Kidney capillary endothelial cell (primary cell): ENCODE measurements at regions not wholly inside any gene's neighbourhood (a gene's known extent, or its start where the extent isn't known, plus 50 kb on each side); places are given as distances from the start of the nearest gene placed in this dataset.

ENCODE experiments used
- DNase-seq: peaks from one replicate; pipeline ENCODE4 v3.0.0-alpha.2; 2018; ENCODE audit warnings: low spot score

DNA sequence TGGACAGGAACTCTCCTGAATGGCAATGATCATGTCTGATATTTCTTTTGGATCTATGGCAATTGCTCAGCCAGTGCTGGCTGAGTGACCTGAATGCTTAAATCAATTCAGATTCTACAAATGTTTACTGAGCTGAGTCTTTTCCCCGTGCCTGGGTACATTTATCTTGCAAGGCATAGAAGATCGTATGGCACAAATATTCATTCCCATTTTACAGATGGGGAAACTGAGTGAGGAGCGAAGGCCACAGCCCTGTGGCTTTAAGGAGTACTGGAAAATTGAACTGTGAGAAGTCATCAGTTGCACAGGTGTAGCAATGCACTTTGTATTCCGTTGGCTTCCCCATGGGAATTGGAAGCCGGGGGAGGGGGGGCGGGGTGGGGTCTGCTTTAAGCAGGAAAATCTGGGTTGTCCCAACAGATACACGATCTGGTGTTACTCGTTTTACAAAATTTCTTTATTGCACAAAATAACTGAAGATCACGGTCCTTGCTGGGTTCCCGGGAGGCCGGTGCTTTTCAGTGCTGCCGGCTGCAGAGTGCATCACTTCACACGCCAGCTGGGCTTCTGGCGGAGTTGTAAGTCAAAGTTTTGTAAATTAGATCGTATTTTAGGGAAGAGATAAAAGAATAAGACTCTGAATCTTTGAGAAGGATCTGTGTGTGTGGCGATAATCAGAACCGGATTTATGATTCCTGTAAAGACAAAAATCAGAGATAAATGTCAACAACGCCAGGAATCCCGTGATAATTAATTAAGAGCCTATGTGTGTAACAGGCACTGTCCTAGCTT is 75.0 kb upstream of the MAP1LC3B2 start:
- no peak for DNase-seq

DNA sequence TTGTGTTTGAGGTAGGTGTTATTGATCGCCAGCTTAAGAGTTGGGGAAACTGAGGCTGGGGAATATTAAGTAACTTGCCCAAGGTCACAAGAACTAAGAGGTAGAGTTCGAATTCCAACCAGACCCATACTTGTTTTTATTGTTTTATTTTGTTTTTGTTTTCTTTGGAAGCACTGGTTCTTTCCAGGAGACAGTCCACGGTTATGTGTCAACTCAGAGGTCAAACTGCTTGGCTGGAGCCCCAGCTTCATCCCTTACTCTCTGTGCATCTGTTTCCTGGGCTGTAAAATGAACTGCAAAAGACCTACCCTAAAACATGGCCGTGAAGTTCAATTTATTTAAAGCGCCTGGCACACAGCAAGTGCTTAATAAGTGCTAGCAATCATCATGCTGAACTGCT is 74.4 kb upstream of the MAP1LC3B2 start:
- no peak for DNase-seq

DNA sequence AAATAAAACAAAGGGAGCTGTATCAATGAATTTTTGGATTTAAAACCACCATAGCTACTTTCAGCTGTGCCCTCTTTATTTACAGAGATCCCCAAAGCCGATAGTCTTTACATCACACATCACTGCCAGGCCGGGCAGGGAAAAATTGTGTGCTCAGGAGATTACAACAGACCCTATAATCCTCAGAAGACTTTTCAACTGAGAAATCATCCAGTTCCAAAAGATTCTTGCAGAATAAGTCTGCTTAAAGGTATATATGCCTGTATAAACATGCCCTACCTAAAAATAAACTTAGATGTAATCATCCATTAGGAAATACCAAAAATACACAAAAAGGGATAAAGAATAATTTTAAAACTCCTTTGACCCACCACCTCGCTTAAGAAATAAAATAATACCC is 70.1 kb upstream of the MAP1LC3B2 start:
- no peak for DNase-seq

DNA sequence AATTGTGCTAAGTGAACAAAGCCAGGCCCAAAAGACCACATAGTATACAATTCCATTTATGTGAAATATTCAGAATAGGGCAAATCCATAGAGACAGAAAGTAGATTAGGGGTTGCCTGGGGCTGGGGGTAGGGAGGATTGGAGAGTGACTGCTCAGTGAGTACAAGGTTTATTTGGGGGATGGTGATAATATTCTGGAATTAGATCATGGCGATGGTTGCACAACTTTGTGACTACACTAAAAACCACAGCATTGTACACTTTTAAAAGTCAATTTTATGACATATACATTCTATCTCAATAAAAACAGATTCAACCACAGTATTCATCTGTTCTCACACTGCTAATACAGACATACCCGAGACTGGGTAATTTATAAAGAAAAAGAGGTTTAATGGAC is 68.7 kb upstream of the MAP1LC3B2 start:
- no peak for DNase-seq

DNA sequence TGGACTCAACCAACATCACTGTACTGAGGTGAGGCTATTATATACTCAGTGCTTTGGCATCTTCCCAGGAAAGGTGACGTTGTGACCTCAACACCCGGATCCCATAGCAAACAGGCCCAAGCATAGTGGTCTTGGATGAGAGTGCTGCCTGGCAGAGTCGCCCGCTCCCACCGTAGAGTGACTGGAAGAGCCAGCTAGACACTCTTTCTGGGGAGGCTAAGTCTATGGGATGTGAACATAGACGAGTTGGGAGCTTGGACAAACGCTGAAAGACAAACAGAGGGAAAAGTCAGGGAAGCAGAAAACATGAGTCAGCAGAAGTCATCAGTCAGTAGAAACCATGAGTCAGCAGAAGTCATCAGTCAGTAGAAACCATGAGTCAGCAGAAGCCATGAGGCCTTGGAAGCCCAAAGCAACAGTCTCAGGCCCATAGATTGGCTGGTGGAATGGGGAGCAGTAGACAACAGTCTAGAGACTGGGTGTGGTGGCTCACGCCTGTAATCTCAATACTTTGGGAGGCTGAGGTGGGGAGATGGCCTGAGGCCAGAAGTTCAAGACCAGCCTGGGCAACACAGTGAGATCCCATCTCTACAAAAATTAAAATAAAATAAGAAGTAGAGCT is 66.4 kb upstream of the MAP1LC3B2 start:
- DNase-seq: no peak

DNA sequence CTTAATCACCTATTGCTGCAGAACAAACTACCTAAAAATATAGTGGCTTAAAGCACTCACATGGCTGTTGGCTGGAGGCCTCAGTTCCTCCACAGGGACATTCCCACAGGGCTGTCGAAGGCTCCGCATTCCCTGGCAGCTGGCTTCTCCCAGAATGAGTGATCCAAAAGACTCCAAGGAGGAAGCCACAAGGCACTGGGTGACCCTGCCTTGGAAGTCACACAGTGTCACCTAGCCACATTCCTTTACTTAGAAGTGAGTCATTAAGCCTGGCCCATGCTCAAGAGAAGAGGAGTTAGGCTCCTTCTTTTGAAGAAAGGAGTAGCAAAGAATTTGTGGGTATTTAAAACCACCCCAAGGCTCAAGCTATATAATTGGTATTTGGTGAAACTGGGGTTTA is 63.9 kb upstream of the MAP1LC3B2 start:
- no peak for DNase-seq

DNA sequence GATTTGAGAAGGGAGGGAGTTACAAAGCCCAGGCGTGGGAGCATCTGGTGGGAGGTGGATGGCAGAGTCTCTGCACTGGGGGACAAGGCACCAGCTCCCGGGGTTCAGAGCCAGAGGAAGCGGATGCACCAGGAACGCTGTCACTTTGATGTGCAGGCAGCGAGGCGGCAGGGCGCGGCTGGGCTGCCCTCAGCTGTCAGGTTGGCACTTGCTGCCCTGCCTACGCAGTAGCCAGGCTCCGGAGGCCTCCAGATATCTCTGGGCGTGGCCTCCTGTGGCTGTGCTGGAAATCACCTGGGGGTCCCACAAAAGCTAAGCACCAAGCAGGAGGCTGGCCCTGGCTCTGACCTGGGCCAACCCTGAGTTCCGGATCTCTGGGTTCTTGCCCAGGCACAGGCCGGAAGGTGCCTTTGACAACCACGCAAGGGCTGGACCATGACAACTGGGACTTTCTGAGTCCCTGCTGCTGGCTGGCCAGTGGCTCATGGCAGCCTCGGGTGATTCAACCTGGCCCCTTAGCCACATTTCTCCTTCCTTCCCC is 62.1 kb upstream of the MAP1LC3B2 start:
- DNase-seq: no peak

DNA sequence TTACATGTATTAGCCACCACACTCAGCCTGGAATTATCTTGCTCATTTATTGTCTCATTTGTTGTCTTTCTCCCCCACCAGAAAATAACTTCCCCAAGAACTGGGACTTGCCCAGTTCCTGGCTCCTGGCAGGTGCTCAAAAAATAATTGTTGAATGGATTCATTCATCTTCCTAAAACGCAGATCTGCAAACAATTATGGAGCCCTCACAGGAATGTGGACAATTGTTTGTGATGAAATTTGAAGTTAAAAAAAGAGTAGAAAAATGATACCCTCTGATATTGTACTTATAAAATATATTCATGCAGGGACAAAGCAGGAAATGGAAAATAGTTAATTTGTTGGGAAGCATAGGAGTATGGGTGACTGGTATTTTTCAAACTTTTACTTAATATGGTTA is 60.7 kb upstream of the MAP1LC3B2 start:
- DNase-seq: no peak

DNA sequence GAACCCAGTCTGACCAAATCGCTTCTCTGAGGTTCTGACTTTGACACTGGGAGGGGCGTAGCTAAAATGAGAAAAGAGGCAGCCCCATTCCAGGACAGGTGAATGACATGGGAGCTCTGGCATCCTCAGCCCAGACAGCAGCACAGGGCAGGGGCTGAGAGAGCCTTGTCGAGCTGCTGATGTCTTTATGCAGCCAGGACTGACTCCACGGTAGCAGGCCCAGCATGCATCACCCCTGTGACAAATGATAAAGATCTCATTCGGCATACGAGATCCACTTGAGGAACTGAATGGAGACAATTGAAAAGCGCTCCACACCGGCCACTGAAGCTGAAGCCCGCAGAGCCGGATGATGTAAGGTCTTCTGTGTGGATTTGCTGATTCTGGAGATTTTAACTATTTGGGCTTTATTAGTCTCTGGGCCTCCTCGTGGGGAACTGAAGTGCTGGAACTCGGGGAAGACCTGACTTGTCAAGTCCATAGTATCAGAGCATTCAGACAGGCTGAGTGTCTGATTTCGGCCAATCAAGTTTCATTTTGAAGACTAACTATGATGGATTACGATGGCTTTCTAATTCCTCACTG is 56.9 kb upstream of the MAP1LC3B2 start:
- DNase-seq: no peak

DNA sequence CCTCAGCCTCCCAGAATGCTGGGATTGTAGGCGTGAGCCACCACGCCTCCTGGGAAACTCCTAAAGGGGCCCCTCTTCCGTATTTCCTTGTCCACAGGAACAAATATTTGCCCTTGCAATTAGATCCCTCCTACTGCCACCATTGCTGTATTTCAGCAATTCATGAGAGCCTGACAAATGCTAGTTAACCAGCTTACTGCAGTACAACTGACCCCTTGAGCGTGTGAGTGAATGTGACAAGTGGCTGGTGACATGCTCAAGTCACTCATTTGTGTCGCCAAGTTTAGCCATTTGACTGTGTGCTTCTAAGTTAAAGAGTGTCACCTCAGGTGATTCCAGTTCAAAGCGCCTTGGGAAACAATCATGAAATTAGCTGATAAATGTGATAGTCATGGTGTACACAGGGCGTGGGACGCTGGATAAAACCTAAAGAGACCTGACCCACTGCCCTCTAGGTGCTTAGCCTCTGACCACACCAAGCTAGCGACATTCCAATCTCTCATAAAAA is 56.1 kb upstream of the MAP1LC3B2 start:
- DNase-seq: no peak

DNA sequence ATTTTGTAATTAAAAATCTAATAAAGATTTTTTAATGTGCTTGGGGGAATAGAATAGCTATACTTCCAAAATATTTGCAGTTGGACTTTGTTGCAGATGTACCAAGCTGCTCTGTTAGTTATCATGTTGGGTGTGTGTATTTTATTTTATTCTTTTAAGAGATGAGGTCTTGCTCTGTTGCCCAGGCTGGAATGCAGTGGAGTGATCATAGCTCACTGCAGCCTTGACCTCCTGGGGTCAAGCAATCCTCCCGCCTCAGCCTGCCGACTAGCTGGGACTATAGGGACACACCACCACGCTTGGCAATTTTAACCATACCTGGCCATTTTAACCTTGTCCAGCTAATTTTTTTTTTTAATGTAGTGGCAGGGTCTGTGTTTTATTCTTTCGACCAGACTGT is 54.7 kb upstream of the MAP1LC3B2 start:
- DNase-seq: no peak

DNA sequence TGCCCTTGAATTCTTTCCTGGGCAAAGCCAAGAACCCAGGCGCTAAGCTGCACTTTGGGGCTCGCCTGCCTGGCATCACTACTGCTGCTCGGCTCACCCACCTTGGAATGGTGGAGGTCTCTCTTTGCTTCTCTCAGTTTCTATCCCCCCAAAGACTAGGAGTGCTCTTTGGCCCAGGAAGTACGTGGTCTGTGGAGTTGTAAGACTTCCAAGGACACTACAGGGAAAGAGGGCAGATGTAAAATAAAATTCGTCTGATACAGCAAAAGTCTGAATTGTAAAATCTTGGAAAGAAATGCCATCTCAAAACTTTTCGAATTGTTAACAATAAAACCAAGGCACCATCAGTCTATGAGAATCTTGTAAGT is 52.5 kb upstream of the MAP1LC3B2 start:
- DNase-seq: no peak

DNA sequence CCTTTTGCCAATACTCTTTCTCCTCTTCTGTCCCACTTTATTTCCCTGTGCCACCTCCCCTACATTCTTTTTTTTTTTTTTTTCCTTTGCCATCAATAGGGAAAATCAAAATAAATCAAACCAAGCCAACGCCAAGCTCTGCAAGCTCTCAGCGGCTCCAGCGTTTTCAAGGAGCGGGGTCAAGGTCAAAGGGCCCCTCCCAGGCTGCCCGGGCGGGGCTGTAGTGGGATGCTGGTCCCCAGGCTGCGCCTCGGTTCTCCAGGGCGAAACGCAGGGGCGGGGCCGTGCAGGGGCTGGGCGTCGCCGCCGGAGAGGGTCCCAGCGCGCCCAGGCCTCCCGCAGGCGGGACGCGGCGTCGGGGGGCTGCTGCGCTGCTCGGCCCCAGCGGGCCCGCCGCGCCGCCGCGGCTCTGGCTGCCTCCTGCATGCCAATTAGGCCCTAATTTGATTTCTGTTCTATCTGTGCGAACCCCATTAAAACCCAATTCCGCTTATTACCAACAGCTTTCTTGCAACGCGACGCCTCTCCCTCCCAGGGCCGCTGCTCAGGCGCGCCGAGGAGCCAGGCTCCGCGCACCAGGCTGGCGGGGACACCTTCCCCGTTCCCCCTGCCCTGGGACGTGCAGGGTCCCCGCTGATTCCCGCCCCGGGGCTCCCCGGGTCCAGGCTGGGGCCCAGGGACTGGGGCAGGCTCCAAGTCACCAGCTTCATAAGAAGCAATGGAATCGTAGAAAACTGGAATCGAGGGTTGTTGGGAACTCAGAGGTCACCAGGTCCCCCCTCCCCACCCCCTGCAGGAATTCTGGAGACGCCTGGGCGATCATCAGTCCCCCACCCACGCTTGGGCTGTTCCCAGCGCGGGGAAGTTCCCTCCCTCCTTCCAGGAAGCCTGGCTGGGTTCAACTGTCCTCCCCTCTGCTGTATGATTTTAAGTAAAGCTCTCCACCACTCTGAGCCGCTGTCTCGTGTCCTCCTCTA is 50.7 kb upstream of the MAP1LC3B2 start:
- no peak for DNase-seq
